GM19043 (cell line): ENCODE measurements at regions not wholly inside any gene's neighbourhood (a gene's known extent, or its start where the extent isn't known, plus 50 kb on each side); places are given as distances from the start of the nearest gene placed in this dataset.
A peak's percentile ranks its signal among the peaks of the same experiment; 100 is the strongest.

Experiments used
- ATAC-seq: cut with Tn5 transposase; IDR thresholded peaks from one replicate; pipeline ENCODE4 v1.9.1; 2021; ENCODE audit warnings: low read depth; ENCODE audit not compliant: unreplicated experiment

DNA sequence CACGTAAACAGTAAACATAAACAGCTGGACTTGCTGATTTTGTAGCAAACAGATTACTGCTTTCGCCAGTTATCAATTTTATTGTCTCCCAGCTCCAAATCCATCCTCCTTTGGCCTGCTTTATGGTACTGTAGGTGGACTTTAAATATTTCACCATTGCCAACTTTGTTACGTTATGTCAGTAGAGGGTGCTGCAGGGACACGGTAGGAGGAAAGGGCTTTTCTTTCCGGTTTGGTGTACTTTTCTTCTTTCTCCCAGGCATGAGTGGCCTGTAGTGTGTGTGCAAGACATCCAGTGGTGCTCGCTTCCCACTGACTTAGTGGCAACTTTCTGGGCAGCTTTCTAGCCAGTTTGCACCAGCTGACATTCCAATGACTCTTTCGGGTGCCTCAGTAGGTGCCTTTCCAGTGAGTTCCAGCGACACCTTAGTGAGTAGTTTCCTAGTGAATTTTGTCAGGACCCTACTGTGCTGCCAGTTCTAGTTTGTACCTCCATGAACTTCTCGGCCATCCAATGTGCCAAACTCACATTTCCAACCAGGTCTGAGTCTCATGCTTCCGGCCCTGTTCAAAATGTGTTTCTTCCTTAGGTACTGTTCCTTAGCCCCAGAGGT is 267.6 kb upstream of the TENM4 start:
- peak; percentile 72 for ATAC-seq

DNA sequence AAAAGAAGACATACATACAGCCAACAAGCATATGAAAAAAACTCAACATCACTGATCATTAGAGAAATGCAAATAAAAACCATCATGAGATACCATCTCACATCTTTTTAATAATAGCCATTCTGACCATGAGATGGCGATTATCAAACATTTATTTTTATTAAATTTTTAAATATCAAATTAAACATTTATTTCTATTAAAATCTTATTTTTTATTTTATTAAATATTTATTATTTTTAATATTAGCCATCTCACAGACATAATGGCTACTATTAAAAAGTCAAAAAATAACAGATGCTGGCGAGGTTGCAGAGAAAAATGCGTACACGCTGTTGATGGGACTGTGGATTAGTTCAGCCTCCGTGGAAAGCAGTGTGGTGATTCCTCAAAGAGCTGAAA is 264.8 kb upstream of the TENM4 start:
- ATAC-seq, result no peak

DNA sequence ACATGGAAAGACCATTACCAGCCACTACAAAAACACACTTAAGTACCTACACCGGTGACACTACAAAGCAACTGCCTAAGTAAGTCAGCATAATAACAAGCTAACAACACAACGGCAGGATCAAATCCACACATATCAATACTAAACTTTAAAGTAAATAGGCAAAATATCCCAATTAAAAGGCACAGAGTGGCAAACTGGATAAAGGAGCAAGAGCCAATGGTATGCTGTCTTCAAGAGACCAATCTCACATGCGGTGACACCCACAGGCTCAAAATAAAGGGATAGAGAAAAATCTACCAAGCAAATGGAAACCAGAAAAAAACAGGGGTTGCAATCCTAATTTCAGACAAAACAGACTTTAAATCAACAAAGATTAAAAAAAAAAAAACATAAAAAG is 261.5 kb upstream of the TENM4 start:
- no peak for ATAC-seq

DNA sequence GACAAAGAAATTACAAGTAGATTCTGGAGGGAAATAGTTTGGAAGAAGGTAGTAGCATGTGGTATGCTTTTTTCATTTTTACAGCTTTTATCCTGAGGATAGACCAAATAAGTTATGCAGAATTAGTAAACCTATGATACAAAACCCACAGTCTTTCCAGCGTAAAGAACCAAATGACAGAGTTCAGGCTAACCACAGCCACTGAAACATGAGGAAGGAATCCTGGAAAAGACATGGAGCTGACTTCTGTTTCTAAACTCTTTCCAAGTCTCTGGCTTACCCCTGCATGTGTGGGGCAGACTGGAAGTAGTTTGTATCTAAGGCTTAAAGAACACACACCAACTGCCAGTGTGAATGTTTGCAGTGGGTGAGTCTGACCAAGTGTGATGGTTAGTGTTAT is 258.4 kb upstream of the TENM4 start:
- no peak for ATAC-seq

DNA sequence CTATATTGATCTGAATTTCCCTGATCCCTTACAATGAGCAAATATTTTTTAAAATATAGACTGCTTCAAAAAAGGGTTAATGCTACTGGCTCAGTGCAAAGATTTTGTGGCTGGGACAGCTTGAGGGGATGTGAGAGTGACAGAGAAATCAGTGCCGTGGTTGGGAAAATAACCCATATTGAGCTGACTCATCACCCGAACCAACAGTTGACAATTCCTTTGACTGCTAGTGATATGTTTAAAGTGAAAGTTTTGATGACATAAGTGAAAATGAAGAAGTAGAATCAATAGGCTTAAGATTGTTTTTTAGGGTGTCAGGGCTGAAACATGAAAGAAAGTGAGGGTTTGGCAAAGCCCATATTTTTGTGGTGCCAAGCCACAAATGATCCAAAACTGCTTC is 257.1 kb upstream of the TENM4 start:
- ATAC-seq, result no peak

DNA sequence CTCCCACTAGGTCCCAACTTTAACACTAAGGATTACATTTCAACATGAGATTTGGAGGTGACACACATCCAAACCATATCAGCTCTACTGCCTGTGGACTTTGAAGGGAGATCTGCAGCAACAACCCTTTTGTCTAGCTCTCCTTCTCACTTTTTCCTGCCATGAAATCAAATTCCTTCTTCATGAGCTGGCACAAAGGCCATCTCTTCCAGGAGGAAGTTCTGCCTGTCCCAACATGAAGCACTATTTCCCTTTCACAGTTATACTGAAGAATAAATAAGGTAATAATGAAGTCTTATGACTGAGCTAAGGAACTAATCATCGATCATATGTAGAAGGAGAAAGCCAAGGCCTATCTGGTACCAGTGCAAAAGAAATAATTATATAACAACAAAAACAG is 253.5 kb upstream of the TENM4 start:
- ATAC-seq, result no peak

DNA sequence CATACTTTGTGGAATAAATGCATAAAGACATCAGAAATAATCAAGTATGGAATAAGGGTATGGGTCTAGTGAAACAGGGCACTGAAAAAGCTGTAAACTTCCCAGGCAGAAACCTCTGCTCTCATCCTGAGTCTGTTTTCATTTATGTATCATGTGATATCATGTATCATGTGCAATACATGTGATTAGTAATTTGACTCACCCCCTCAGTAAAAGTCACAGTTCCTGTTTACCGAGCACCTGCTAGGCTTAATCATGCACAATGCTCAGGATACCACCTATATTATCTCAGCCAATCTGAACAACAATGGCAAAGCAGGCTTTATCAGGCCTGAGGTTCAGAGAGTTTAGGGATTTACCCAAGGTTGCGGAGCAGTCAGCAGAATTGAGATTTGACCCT is 250.6 kb upstream of the TENM4 start:
- no peak for ATAC-seq

DNA sequence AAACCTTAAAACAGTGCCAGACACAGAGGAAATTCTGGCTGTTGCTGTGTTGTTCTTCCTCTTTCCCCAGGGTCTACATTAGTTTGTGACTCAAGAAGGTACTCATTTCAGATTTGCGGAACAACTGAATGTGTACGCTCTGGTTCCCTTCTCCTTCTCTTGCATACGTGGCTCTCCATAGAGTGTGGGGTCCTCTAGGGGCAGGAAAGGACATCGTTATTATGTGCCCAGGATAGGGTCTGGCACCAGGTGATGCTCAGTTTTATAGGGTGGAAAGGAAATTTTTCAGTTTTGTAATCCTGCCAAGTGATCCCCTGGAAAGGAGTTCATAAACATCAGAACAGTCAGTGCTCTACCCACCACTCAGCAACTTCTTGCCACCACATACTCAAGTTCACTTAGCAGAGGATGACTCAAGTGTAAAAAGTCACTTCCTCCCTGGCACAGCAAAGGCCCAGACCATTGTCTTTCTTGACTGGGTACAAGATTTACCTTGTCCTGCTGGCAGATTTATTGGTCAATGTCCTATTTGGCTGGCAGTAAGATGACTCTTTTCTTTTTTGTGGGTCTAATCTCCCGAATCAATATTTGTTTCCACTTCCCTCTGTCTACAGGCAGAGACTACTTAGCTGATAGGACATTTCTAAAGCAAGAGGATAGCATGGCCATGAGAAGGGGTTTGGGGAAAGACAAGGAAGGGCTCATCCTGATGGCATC is 246.0 kb upstream of the TENM4 start:
- ATAC-seq, result no peak

DNA sequence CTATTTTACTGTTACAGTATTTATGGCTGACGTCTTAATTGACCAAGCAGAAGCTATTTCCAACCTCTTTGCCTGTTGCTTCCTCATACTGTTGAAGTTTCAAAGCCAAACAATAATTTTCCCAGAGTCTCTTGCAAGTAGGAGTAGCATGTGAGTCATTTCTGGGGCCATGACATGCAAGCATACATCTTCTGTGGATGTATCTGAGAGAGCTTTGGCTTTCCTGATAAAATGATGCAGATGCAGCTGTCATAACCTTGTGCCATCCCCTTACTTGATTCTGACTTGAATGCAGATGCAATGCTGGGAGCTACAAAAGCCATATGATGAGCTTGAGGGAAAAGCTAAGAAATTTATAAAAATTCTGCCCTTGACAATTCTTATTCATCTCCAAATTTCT is 243.1 kb upstream of the TENM4 start:
- no peak for ATAC-seq

DNA sequence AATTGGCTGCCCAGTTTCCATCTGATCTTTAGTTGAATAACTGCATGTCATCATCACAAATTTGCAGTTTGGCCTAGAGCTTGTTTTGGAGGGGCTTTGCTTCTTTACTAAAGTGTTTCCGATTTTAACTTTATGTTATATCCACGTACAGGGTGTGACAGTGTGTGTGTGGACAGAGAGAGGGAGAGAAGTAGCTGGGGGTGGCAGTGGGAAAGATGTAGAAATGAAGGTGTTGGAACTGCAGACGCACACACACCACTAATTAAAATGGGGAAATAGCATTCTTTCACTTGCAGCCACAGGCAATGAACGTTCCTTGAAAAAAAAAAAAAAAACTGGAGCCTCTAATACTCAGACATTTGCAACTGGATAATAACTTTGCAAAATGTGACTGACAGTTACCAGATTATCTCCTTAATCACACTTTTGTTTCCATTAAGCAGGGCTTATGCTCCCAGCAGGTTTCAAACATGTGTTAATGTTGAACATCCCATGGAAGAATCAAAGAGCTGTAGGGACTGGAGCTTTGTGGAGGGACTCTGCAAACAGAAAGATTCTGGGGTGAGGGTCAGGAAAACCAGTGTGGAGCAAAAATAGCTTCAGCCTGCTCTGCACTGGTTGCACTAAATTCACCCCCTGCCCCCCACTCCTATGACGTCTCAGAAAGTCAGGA is 238.1 kb upstream of the TENM4 start:
- no peak for ATAC-seq

DNA sequence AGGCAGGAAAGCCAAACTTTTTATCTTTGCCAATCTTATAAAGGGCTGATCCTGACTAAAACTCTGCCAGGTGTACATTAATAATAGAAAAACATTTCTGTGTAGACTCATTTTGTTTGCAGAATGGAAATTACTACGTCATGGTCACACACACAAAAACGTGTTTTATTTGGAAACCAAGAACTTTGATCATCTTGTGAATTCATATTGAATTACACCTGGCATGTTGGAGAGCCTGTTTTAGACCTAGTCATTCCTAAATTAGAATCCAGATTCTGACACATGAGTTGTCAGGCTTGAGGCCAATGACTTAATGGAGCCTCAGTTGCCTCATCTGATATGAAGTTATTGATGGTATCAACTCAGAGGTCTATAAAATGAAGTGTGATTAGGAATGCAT is 235.6 kb upstream of the TENM4 start:
- ATAC-seq, result no peak

DNA sequence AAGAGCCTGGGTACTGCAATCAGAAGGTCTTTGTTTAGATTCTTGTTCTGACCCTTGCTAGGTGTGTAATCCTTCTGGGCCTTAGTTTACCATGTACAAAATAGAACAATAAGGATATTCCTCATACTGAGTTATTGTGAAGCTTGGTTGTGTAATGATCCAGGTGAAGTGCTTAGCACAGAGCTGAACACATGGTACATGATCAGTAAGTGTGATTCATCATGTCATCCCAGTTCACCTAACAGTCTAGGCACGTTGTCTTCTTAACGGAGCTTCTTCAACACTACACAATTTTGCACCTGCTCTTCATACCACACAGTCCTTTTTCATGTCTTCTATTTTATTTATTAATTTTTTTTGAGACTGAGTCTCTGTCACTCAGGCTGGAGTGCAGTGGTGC is 234.3 kb upstream of the TENM4 start:
- ATAC-seq, result no peak

DNA sequence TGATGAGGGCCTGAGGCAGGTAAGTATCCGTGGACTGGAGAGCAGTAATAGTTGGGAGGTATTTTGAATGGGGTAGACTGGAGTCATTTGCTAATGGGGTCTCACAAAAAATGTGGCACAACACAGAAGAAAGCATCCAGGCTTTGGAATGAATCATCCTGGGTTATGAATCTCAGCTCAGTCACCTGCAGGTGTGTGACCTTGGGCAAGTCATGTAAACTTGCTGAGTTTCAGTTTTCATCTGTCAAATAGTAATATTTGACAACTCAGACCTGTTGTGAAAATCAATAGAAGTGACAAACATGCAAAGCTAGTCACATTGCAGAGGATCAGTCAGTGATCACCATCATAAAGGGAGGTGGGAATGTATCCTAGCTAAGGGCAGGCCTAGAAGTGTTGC is 232.0 kb upstream of the TENM4 start:
- no peak for ATAC-seq

DNA sequence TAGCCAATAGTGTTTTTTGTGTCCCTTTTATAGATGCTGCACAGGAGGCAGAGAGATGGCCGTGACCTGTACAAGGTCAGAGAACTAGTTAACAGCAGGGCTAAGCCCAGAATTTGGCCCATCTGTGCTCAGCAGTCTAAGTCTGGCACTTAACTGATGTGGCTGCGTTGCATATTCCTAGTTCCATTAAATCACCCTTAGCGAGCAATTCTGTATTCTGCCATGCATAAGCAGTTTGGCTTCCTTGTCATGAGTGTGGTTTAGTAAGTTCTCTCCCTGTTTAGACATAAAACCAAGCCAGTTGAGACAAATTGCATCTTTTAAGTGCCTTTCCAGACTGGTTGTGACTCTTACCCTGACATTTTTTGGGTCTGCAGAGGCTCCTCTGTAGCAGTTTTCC is 230.6 kb upstream of the TENM4 start:
- ATAC-seq, result no peak

DNA sequence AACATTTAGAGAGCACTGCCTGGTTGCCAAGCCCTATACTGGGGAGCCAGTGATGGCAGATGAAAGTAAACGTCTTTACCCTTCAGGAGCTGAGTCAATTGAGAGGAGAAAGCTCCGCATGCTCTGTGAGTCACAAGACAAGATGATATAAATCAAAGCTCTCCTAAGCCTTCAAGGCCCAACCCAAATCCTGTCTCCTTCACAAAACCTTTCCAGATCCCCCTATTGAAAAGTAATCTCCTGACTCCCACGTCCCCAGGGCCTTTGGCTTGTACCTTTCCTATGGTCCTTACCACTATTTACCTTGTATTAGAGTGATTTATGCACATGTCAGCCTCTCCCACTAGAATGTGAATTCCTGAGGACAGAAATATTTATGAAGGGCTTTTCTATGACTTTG is 230.1 kb upstream of the TENM4 start:
- no peak for ATAC-seq

DNA sequence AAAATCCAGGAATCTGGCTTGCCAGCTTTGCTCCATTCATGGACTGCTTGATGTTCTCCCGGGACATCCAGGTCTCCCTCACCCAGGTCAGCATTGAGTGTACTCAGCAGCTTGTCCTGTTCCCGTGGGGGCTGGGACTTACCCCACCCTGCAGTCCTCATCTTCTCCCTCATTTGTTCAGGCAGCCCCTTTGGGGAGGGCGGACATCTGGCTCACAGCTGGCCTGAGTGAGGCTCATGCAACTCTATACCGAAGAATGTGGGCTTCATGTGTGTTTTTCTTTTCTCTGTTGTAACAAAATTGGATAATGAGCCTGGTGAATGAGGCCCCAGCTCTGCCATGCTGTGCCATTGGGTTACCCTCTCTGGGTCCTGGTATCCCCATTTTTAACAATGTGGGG is 227.7 kb upstream of the TENM4 start:
- ATAC-seq, result no peak

DNA sequence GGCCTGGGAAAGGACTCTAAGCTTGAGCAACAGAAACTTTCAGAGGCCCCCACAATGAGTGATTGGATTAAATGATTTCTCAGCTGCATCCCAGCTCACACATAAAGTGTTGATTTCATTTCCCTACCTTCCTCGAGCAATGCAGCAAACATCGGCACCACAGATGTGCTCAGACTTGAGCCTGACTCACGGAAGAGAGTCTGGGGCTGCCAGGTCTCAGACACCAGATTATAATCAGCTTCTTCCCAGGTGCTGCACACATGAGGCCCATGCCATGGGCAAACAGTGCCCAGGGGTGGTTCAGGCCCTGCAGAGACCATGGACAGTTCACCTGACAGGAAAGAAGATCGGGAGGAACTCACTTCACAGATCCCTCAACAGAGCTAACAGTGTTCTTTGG is 226.6 kb upstream of the TENM4 start:
- ATAC-seq, result no peak

DNA sequence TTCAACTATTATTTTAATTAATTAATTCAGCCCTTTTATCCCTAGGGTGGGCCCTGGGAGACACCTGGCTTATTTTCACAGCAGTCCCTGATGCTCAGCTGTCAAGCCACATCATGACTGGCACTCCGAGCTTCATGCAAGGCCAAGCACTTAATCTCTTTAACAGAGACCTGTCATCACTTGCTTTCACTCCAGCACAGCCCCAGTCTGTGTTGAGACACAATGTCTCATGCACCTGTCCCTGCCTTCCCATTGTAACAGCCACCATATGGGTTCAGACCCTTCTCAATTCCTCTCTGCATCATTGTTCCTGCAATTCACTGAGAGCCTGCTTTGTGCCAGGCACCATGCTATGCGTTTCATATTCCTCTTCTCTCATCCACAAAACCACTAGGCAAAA is 222.2 kb upstream of the TENM4 start:
- no peak for ATAC-seq

DNA sequence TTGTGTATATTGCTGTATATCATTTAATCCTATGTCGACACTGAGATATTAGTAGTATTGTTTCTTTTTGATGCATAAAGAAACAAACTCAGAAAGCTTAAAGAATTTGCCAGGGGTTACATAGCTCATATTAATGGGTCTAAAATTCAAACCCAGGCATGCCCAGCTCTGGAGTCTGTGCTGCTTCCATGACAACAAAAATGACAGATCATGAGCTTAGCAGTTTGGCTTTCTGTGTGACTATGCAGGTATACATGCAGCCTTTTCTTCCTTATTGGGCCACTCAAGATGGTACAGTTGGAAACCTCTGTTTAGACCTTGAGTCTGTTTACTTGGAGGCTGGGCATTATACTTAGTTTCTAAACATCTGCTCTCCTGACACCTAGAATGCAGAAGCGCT is 220.5 kb upstream of the TENM4 start:
- no peak for ATAC-seq

DNA sequence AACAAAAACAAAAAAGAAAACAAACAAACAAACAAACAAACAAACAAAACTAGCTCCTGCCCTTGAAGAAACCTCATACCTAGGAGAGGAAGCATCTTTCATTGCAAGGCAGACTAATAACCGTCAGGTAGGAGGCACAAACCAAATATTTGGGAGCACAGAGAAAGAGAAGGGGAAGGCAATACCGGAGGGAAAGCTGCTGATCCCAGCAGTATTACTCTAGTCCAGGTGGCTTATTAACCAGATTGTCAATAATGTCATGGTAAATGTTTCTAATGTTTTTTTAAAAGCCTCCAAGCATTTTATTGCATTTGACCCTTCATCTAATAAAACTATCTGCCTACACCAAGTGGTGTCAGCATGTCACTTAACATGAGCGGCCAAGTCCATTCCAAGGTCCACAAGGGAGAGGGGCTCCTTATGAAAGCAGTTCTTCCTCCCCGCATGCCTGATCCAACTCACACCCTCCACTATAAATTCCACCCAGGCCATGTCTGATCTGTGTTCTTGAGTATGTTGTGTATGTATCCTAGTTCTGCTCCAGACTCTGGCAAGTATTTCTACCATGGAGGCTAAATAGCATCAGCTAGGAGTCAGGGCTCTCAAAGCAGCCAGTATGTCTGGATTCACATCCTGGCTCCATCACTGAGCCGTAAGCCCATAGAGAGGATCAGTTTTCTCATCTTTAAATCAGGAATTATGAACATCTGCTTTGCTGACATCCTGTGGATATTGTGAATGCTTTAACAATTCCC is 208.1 kb upstream of the TENM4 start:
- ATAC-seq, result no peak

DNA sequence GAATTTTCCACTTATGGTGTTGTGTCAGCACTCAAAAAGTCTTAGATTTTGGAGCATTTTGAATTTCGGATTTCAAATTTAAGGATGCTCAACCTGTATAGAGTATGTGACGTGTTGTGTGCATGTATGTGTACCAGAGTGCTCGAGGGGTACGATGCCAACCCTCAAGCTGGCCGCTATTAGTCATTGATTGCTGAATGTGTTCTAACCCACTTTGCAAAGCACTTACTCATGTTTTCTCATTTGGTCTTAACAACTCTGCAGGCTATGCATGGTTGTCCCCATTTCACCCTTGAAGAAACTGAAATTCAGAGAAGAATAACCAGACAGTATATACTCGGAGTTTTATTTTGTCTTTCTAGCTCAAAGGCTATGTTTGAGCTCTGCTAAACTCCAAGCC is 196.4 kb upstream of the TENM4 start:
- ATAC-seq, result no peak

DNA sequence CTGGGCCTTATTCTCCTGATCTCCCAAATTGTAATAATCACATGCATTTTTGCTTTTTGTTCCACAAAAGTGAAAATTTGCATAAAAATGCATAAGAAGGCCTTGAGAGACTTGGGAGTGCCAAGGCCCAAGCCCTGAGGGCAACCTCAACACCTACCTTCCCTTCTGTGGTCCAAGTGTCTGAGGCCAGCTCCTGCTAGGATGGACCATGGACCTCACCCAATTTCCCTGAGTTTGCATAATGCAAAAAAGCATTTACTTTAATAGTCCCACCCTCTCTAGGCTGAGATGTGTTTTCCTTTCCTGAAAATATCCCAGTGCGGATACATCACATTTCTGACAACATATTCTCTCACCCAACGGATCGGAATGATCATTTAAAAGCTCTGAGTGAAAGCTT is 194.1 kb upstream of the TENM4 start:
- ATAC-seq, result no peak
